ENCODE measurements at regions not wholly inside any gene's neighbourhood (a gene's known extent, or its start where the extent isn't known, plus 50 kb on each side); places are given as distances from the start of the nearest gene placed in this dataset.
"Not testable (repeated sequence)": the region's sequence is repeated elsewhere in the genome, so short reads cannot be mapped to it uniquely, and the experiment has no call there.

DNA sequence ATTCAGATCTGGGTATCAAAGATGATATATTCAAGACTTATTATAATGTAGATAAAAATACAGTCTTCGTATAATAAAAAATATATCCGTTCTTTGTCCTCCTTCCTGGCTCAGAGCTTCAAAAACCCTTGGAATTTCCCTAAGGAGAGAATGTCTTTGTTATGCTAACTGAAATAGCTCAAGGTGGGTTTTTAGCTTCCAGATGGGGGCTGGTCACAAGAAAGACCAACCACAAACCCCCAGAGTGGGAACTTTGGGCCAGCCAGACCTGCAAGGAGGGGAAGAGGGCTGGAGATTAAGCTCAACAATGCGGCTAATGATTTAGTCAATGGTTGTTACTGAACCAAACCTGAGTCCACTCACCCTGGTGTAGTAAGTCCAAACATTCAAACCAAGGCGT, 196.4 kb downstream of the SDHAF3 start:
- no peak for DNase-seq (ENCODE audit: extremely low spot score)
- CTCF ChIA-PET, result no interaction called here
- POLR2A ChIA-PET, result no interaction called here
- TF ChIP-seq SUZ12 (IDR thresholded peaks at IDR 0.05) (no peak), NFRKB (IDR thresholded peaks at IDR 0.05) (no peak), FOXA1 (IDR thresholded peaks at IDR 0.05) (no peak), TARDBP (IDR thresholded peaks at IDR 0.05) (no peak), ZNF384 (IDR thresholded peaks at IDR 0.05) (no peak), CTBP1 (IDR thresholded peaks at IDR 0.05; ENCODE audit: borderline replicate concordance) (no peak), PKNOX1 (IDR thresholded peaks at IDR 0.05) (no peak), SP1 (IDR thresholded peaks at IDR 0.05) (no peak), FOXM1 (IDR thresholded peaks at IDR 0.05; ENCODE audit: borderline replicate concordance) (no peak), HDGF (IDR thresholded peaks at IDR 0.05; ENCODE audit: borderline replicate concordance) (no peak), L3MBTL2 (conservative IDR thresholded peaks at IDR 0.05) (no peak), ARNT (IDR thresholded peaks at IDR 0.05) (no peak), FOXK2 (IDR thresholded peaks at IDR 0.05) (no peak), LEF1 (IDR thresholded peaks at IDR 0.05; ENCODE audit: borderline replicate concordance) (no peak), ELF4 (IDR thresholded peaks at IDR 0.05) (no peak), BHLHE40 (IDR thresholded peaks at IDR 0.05; ENCODE audit: borderline replicate concordance) (no peak)

GRCh38 chr7:97317575-97317974, 200.1 kb downstream of the SDHAF3 start:
- ChIA-PET CTCF (no interaction called here), POLR2A (no interaction called here)
- TF ChIP-seq SUZ12 (IDR thresholded peaks at IDR 0.05), result no peak
- TF ChIP-seq BHLHE40 (IDR thresholded peaks at IDR 0.05; ENCODE audit: borderline replicate concordance), result no peak
- TF ChIP-seq FOXA1 (IDR thresholded peaks at IDR 0.05), result no peak
- TF ChIP-seq ZNF384 (IDR thresholded peaks at IDR 0.05), result no peak
- no peak for TF ChIP-seq ELF4 (IDR thresholded peaks at IDR 0.05)
- no peak for TF ChIP-seq CTBP1 (IDR thresholded peaks at IDR 0.05; ENCODE audit: borderline replicate concordance)
- TF ChIP-seq ARNT (IDR thresholded peaks at IDR 0.05), result no peak
- no peak for TF ChIP-seq LEF1 (IDR thresholded peaks at IDR 0.05; ENCODE audit: borderline replicate concordance)
- no peak for TF ChIP-seq NFRKB (IDR thresholded peaks at IDR 0.05)
- no peak for TF ChIP-seq FOXK2 (IDR thresholded peaks at IDR 0.05)
- TF ChIP-seq SP1 (IDR thresholded peaks at IDR 0.05), result no peak
- no peak for TF ChIP-seq L3MBTL2 (conservative IDR thresholded peaks at IDR 0.05)
- no peak for TF ChIP-seq FOXM1 (IDR thresholded peaks at IDR 0.05; ENCODE audit: borderline replicate concordance)
- TF ChIP-seq PKNOX1 (IDR thresholded peaks at IDR 0.05), result no peak
- TF ChIP-seq TARDBP (IDR thresholded peaks at IDR 0.05), result no peak
- no peak for TF ChIP-seq HDGF (IDR thresholded peaks at IDR 0.05; ENCODE audit: borderline replicate concordance)
- DNase-seq (ENCODE audit: extremely low spot score), result no peak

- CTCF ChIA-PET; DNase-seq (ENCODE audit: extremely low spot score); POLR2A ChIA-PET: not testable (repeated sequence)
Measured at GRCh38 chr7:97329871-97330270, 212.4 kb downstream of the SDHAF3 start.

GRCh38 chr7:97337849-97338248, 220.4 kb downstream of the SDHAF3 start:
- no peak for TF ChIP-seq HDGF (IDR thresholded peaks at IDR 0.05; ENCODE audit: borderline replicate concordance)
- TF ChIP-seq PKNOX1 (IDR thresholded peaks at IDR 0.05), result no peak
- no peak for TF ChIP-seq TARDBP (IDR thresholded peaks at IDR 0.05)
- no peak for TF ChIP-seq ZNF384 (IDR thresholded peaks at IDR 0.05)
- no peak for TF ChIP-seq LEF1 (IDR thresholded peaks at IDR 0.05; ENCODE audit: borderline replicate concordance)
- TF ChIP-seq ARNT (IDR thresholded peaks at IDR 0.05), result no peak
- no peak for TF ChIP-seq SUZ12 (IDR thresholded peaks at IDR 0.05)
- no peak for TF ChIP-seq ELF4 (IDR thresholded peaks at IDR 0.05)
- no peak for TF ChIP-seq BHLHE40 (IDR thresholded peaks at IDR 0.05; ENCODE audit: borderline replicate concordance)
- DNase-seq (ENCODE audit: extremely low spot score), result no peak
- ChIA-PET POLR2A (no interaction called here), CTCF (no interaction called here)

GRCh38 chr7:97342512-97342911, 225.0 kb downstream of the SDHAF3 start:
- ChIA-PET CTCF (no interaction called here), POLR2A (no interaction called here)
- TF ChIP-seq LEF1 (IDR thresholded peaks at IDR 0.05; ENCODE audit: borderline replicate concordance) (no peak), FOXM1 (IDR thresholded peaks at IDR 0.05; ENCODE audit: borderline replicate concordance) (no peak), HDGF (IDR thresholded peaks at IDR 0.05; ENCODE audit: borderline replicate concordance) (no peak), ARNT (IDR thresholded peaks at IDR 0.05) (no peak), TARDBP (IDR thresholded peaks at IDR 0.05) (no peak), FOXA1 (IDR thresholded peaks at IDR 0.05) (no peak), NFRKB (IDR thresholded peaks at IDR 0.05) (no peak), BHLHE40 (IDR thresholded peaks at IDR 0.05; ENCODE audit: borderline replicate concordance) (no peak), ZNF384 (IDR thresholded peaks at IDR 0.05) (no peak), SP1 (IDR thresholded peaks at IDR 0.05) (no peak), CTBP1 (IDR thresholded peaks at IDR 0.05; ENCODE audit: borderline replicate concordance) (no peak), ELF4 (IDR thresholded peaks at IDR 0.05) (no peak), SUZ12 (IDR thresholded peaks at IDR 0.05) (no peak), FOXK2 (IDR thresholded peaks at IDR 0.05) (no peak), PKNOX1 (IDR thresholded peaks at IDR 0.05) (no peak), L3MBTL2 (conservative IDR thresholded peaks at IDR 0.05) (no peak)
- no peak for DNase-seq (ENCODE audit: extremely low spot score)

- DNase-seq (ENCODE audit: extremely low spot score), result no peak
- POLR2A ChIA-PET, result no interaction called here
- CTCF ChIA-PET, result no interaction called here
- no peak for TF ChIP-seq ZNF384 (IDR thresholded peaks at IDR 0.05)
- TF ChIP-seq BHLHE40 (IDR thresholded peaks at IDR 0.05; ENCODE audit: borderline replicate concordance), result no peak
- no peak for TF ChIP-seq FOXM1 (IDR thresholded peaks at IDR 0.05; ENCODE audit: borderline replicate concordance)
- no peak for TF ChIP-seq L3MBTL2 (conservative IDR thresholded peaks at IDR 0.05)
- TF ChIP-seq SUZ12 (IDR thresholded peaks at IDR 0.05), result no peak
- TF ChIP-seq ELF4 (IDR thresholded peaks at IDR 0.05), result no peak
- no peak for TF ChIP-seq FOXK2 (IDR thresholded peaks at IDR 0.05)
- no peak for TF ChIP-seq SP1 (IDR thresholded peaks at IDR 0.05)
- TF ChIP-seq HDGF (IDR thresholded peaks at IDR 0.05; ENCODE audit: borderline replicate concordance), result no peak
- no peak for TF ChIP-seq ARNT (IDR thresholded peaks at IDR 0.05)
- no peak for TF ChIP-seq PKNOX1 (IDR thresholded peaks at IDR 0.05)
- no peak for TF ChIP-seq NFRKB (IDR thresholded peaks at IDR 0.05)
- TF ChIP-seq FOXA1 (IDR thresholded peaks at IDR 0.05), result no peak
- TF ChIP-seq TARDBP (IDR thresholded peaks at IDR 0.05), result no peak
- TF ChIP-seq LEF1 (IDR thresholded peaks at IDR 0.05; ENCODE audit: borderline replicate concordance), result no peak
- TF ChIP-seq CTBP1 (IDR thresholded peaks at IDR 0.05; ENCODE audit: borderline replicate concordance), result no peak
Measured at GRCh38 chr7:97346349-97346748, 228.9 kb downstream of the SDHAF3 start.

Data from HEK293T (cell line).